ENCODE measurements at regions not wholly inside any gene's neighbourhood (a gene's known extent, or its start where the extent isn't known, plus 50 kb on each side); places are given as distances from the start of the nearest gene placed in this dataset.

DNA sequence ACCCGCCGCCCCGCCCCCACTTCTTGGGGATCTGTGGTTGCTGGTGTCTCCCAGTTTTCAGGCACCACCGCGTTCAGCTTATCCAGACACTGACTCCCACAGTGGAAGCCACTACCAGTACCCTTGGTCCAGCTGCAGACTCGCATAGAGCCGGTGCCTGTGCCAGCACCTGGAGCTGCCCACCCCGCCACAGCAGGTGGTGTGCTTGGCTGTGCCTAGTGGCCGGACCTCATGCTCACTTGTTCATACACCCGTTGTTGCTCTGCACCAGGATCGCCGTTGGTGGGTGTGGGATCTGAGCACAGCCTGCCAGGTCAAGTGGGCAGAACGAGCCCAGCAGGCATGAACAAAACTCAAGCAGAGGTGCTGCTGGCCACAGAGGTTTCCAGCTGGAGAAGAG, 673.2 kb downstream of the RERGL start:
- Histone ChIP-seq H3K36me3 (ENCODE audit: control insufficient read depth in 1 of 2, insufficient read depth in 2 of 2, low read length in 1 of 2) (no peaks in the 10 kb centered on the region), H3K4me3 (ENCODE audit: low read length in 2 of 2) (no peak overlapping the region), H3K9me3 (ENCODE audit: control insufficient read depth, low read length) (peaks cover 6% of the 10 kb centered on the region), H3K27me3 (ENCODE audit: control insufficient read depth in 1 of 2, insufficient read depth in 2 of 2, low read length in 1 of 2) (no peaks in the 10 kb centered on the region), H3K4me1 (ENCODE audit: control insufficient read depth in 1 of 2, insufficient read depth in 2 of 2, low read length in 2 of 2) (no peaks in the 10 kb centered on the region), H3K27ac (ENCODE audit: low read depth in 1 of 2, low read length in 2 of 2) (no peak overlapping the region)
- intact Hi-C loops (cut with DNase I), result no loop called here
- 90 to 91% methylated on average over 13 of the region's 13 CpGs for WGBS, 2 donors
- DNase-seq, result no peak
- no peak for ATAC-seq (ENCODE audit: low FRiP score)

DNA sequence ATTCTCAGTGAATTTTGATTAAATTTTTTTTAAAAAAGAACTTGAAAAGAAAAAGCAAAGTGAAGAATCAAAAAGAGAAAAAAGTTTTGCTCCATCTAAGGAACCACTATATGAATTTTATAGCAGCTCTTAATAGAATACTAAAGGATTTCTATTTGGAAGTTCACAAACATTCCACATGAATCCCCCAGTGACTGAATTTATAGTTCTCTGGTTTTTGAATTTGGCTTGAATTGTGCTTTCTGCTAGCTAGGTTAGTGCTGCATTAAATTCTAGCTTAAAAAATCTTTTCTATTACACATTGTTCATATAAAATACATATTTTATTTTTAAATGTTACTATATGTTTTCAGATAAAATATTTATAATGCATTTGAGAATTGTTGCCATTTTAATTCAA, 675.4 kb downstream of the RERGL start:
- ATAC-seq (ENCODE audit: low FRiP score) (no peak), DNase-seq (no peak)
- peaks cover 6% of the 10 kb centered on the region for H3K9me3 ChIP-seq (ENCODE audit: control insufficient read depth, low read length)
- no peaks in the 10 kb centered on the region for H3K27me3 ChIP-seq (ENCODE audit: control insufficient read depth in 1 of 2, insufficient read depth in 2 of 2, low read length in 1 of 2)
- no peaks in the 10 kb centered on the region for H3K36me3 ChIP-seq (ENCODE audit: control insufficient read depth in 1 of 2, insufficient read depth in 2 of 2, low read length in 1 of 2)
- intact Hi-C loops (cut with DNase I), result no loop called here
- no peak overlapping the region for H3K4me3 ChIP-seq (ENCODE audit: low read length in 2 of 2)
- H3K27ac ChIP-seq (ENCODE audit: low read depth in 1 of 2, low read length in 2 of 2), result no peak overlapping the region
- no peaks in the 10 kb centered on the region for H3K4me1 ChIP-seq (ENCODE audit: control insufficient read depth in 1 of 2, insufficient read depth in 2 of 2, low read length in 2 of 2)

DNA sequence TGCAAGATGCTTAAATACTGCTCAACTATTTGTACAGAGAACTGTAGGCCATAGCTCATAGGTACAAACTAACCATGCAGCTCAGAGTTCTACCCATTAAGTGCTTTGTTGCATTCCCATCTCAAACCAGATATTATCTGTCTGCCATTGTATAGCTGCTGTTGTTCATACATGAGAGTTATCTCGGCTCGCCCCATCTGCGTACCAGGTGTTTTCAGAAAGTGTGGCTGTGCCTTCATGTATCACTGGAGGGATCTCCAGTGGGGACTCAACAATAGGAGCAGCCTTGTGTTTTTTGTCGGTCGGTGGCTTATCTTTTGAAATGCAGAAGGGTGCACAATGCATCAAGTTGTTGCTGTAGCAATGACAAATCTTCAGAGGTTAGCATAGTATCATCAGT, 678.3 kb downstream of the RERGL start:
- intact Hi-C loops (cut with DNase I), result no loop called here

DNA sequence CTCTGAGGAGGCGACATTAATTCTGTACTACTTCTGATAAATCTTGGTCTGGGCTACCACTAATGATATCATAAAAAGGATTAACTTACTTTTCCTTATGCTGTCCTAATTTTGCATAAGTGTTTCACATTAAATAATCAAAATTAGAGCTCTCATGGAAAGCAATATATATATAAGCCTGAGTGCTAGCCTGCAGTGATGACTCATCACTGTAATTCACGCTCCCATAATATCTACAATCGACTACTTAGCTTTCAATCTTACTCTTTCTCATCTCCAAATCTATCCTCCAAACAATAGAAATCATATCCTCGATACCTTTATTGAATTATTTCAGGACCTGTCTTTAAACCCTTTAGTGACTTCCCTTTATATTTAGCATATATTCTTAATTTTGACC, 701.3 kb downstream of the RERGL start:
- H3K4me1 ChIP-seq (ENCODE audit: control insufficient read depth in 1 of 2, insufficient read depth in 2 of 2, low read length in 2 of 2), result no peaks in the 10 kb centered on the region
- H3K9me3 ChIP-seq (ENCODE audit: control insufficient read depth, low read length), result no peaks in the 10 kb centered on the region
- H3K36me3 ChIP-seq (ENCODE audit: control insufficient read depth in 1 of 2, insufficient read depth in 2 of 2, low read length in 1 of 2), result no peaks in the 10 kb centered on the region
- 80 to 81% methylated on average over 4 of the region's 4 CpGs for WGBS, 2 donors
- DNase-seq (no peak), ATAC-seq (ENCODE audit: low FRiP score) (no peak)
- no peaks in the 10 kb centered on the region for H3K27me3 ChIP-seq (ENCODE audit: control insufficient read depth in 1 of 2, insufficient read depth in 2 of 2, low read length in 1 of 2)
- H3K27ac ChIP-seq (ENCODE audit: low read depth in 1 of 2, low read length in 2 of 2), result no peak overlapping the region
- H3K4me3 ChIP-seq (ENCODE audit: low read length in 2 of 2), result no peak overlapping the region
- intact Hi-C loops (cut with DNase I), result no loop called here

More for the DNA sequence above, 678.3 kb downstream of the RERGL start:
- H3K4me1 ChIP-seq (ENCODE audit: control insufficient read depth in 1 of 2, insufficient read depth in 2 of 2, low read length in 2 of 2), result no peaks in the 10 kb centered on the region
- DNase-seq (no peak), ATAC-seq (ENCODE audit: low FRiP score) (no peak)
- no peak overlapping the region for H3K4me3 ChIP-seq (ENCODE audit: low read length in 2 of 2)
- WGBS, 2 donors, result 92 to 93% methylated on average over 5 of the region's 5 CpGs
- H3K27me3 ChIP-seq (ENCODE audit: control insufficient read depth in 1 of 2, insufficient read depth in 2 of 2, low read length in 1 of 2), result no peaks in the 10 kb centered on the region
- no peak overlapping the region for H3K27ac ChIP-seq (ENCODE audit: low read depth in 1 of 2, low read length in 2 of 2)
- peaks cover 5% of the 10 kb centered on the region for H3K9me3 ChIP-seq (ENCODE audit: control insufficient read depth, low read length)
- H3K36me3 ChIP-seq (ENCODE audit: control insufficient read depth in 1 of 2, insufficient read depth in 2 of 2, low read length in 1 of 2), result no peaks in the 10 kb centered on the region

DNA sequence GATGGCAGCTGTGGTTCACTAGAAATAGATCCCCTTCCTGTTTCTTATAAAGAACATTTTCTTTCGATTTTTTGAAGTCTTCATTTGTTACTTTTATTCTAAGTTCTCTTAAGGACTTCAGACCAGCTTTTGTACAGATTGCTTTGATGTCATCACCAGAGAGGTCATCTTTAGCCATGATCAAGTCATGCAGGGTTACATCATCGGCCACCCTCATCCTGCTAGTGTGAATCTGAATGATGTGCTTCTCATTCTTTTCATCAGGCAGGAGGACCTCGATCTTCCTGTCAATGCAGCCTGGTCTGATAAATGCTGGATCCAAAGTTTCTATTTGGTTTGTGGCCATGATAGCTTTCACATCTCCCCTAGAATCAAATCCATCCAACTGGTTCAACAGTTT, 706.7 kb downstream of the RERGL start:
- no peak overlapping the region for H3K4me3 ChIP-seq (ENCODE audit: low read length in 2 of 2)
- no peaks in the 10 kb centered on the region for H3K36me3 ChIP-seq (ENCODE audit: control insufficient read depth in 1 of 2, insufficient read depth in 2 of 2, low read length in 1 of 2)
- no peaks in the 10 kb centered on the region for H3K27me3 ChIP-seq (ENCODE audit: control insufficient read depth in 1 of 2, insufficient read depth in 2 of 2, low read length in 1 of 2)
- intact Hi-C loops (cut with DNase I), result no loop called here
- DNase-seq, result no peak
- no peaks in the 10 kb centered on the region for H3K9me3 ChIP-seq (ENCODE audit: control insufficient read depth, low read length)
- no peak overlapping the region for H3K27ac ChIP-seq (ENCODE audit: low read depth in 1 of 2, low read length in 2 of 2)
- ATAC-seq (ENCODE audit: low FRiP score), result no peak
- no peaks in the 10 kb centered on the region for H3K4me1 ChIP-seq (ENCODE audit: control insufficient read depth in 1 of 2, insufficient read depth in 2 of 2, low read length in 2 of 2)
- 77 to 79% methylated on average over 3 of the region's 3 CpGs for WGBS, 2 donors

DNA sequence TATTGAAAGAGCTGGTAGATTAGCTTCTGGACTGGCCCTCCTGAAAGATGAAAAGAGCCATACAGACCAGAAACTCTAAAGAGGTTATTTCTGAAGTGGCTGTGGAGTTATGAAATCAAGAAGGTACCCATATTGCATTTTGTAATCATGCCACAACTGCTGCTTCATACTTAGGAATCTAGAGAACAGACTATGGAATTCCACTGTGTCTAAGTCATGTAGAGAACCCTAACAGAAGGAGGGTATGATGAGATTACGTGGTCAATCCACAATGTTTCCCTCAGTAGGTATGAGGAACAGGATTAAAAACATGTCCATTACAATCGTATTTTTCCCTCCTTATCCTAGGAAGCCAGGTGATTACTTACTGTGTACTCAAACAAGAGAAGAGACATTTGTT, 708.8 kb downstream of the RERGL start:
- H3K27me3 ChIP-seq (ENCODE audit: control insufficient read depth in 1 of 2, insufficient read depth in 2 of 2, low read length in 1 of 2), result no peaks in the 10 kb centered on the region
- no peaks in the 10 kb centered on the region for H3K4me1 ChIP-seq (ENCODE audit: control insufficient read depth in 1 of 2, insufficient read depth in 2 of 2, low read length in 2 of 2)
- H3K9me3 ChIP-seq (ENCODE audit: control insufficient read depth, low read length), result no peaks in the 10 kb centered on the region
- ATAC-seq (ENCODE audit: low FRiP score) (no peak), DNase-seq (no peak)
- no peak overlapping the region for H3K27ac ChIP-seq (ENCODE audit: low read depth in 1 of 2, low read length in 2 of 2)
- H3K4me3 ChIP-seq (ENCODE audit: low read length in 2 of 2), result no peak overlapping the region
- intact Hi-C loops (cut with DNase I), result no loop called here
- H3K36me3 ChIP-seq (ENCODE audit: control insufficient read depth in 1 of 2, insufficient read depth in 2 of 2, low read length in 1 of 2), result no peaks in the 10 kb centered on the region
- WGBS, 2 donors, result 31 to 36% methylated on average over 2 of the region's 2 CpGs

DNA sequence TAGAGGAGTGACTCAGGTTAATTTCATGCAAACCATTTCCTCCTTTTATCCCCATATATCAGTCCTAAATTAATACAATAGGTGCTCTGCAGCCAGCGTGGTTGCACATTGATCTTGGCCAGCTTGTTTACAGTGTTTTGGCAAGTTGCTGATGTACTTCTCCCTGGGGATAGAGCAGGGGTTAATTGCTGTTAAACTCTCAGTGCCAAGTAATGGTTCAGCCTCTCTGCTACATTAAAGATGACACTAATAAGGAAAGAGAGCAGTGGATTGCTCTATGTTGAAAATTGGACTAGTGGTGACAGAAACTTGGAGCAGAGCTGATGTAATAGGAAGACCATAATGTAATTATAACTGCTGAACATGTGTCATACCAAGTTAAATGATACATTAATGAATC, 717.5 kb downstream of the RERGL start:
- WGBS, 2 donors, result 6 to 12% methylated on average over 1 of the region's 1 CpG
- Histone ChIP-seq H3K27me3 (ENCODE audit: control insufficient read depth in 1 of 2, insufficient read depth in 2 of 2, low read length in 1 of 2) (no peaks in the 10 kb centered on the region), H3K36me3 (ENCODE audit: control insufficient read depth in 1 of 2, insufficient read depth in 2 of 2, low read length in 1 of 2) (no peaks in the 10 kb centered on the region), H3K4me3 (ENCODE audit: low read length in 2 of 2) (no peak overlapping the region), H3K9me3 (ENCODE audit: control insufficient read depth, low read length) (no peaks in the 10 kb centered on the region), H3K4me1 (ENCODE audit: control insufficient read depth in 1 of 2, insufficient read depth in 2 of 2, low read length in 2 of 2) (no peaks in the 10 kb centered on the region), H3K27ac (ENCODE audit: low read depth in 1 of 2, low read length in 2 of 2) (no peak overlapping the region)
- intact Hi-C loops (cut with DNase I), result no loop called here
- ATAC-seq (ENCODE audit: low FRiP score) (no peak), DNase-seq (no peak)

DNA sequence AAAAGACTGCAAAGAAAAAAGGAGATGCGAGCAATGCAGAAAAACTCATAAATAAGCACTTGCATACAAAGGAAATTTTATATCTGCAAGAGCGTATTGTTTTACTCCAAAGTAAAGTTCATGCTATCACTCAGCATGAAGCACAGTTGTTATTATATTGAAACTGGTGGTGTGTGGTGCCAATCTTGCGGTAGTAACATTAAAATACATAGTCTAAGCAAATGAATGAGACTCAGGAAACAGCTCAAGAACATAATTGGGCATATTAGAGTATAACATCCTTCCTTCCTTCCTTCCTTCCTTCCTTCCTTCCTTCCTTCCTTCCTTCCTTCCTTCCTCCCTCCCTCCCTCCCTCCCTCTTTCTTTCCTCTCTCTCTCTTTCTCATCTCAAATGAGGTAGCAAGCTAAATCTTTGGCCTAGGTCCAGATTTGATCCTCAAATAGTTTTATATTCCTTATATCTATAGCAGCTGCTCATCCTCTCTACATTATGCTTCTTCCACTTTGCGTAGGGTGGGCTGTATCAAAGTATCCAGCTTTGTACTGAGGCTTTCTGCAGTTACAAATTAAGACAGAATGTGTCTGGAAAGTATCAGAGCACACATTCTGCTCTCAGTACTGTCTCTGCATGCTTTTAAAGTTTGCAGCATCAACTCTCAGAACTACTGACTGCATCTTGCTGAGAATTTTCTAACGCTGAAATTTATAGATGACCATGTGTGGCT, 718.3 kb downstream of the RERGL start:
- no peak for ATAC-seq (ENCODE audit: low FRiP score)
- H3K4me3 ChIP-seq (ENCODE audit: low read length in 2 of 2), result no peak overlapping the region
- no peak overlapping the region for H3K27ac ChIP-seq (ENCODE audit: low read depth in 1 of 2, low read length in 2 of 2)
- 60 to 66% methylated on average over 5 of the region's 5 CpGs for WGBS, 2 donors
- no peaks in the 10 kb centered on the region for H3K27me3 ChIP-seq (ENCODE audit: control insufficient read depth in 1 of 2, insufficient read depth in 2 of 2, low read length in 1 of 2)
- intact Hi-C loops (cut with DNase I), result no loop called here
- H3K36me3 ChIP-seq (ENCODE audit: control insufficient read depth in 1 of 2, insufficient read depth in 2 of 2, low read length in 1 of 2), result no peaks in the 10 kb centered on the region
- DNase-seq, result no peak
- H3K9me3 ChIP-seq (ENCODE audit: control insufficient read depth, low read length), result no peaks in the 10 kb centered on the region
- no peaks in the 10 kb centered on the region for H3K4me1 ChIP-seq (ENCODE audit: control insufficient read depth in 1 of 2, insufficient read depth in 2 of 2, low read length in 2 of 2)

DNA sequence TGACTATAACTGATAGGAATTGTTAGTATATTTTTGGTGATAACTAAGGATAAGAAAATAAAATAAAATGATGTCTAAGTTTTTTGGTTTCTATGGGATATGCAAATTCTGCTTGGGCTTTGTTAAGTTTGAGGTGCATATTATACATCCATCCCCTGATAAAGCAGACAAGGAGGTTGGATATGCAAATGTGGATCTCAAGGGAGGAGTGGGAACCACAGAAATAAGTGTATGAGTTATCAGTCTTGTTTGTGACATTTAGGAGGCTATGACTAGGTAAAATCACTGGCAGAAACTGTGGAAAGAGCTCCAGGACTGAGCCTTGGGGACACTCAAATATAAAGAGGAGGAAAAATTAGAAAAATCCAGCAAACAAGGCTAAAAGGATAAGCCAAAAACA, 719.4 kb downstream of the RERGL start:
- no peak for ATAC-seq (ENCODE audit: low FRiP score)
- H3K9me3 ChIP-seq (ENCODE audit: control insufficient read depth, low read length), result no peaks in the 10 kb centered on the region
- intact Hi-C loops (cut with DNase I), result no loop called here
- H3K27ac ChIP-seq (ENCODE audit: low read depth in 1 of 2, low read length in 2 of 2), result no peak overlapping the region
- no peaks in the 10 kb centered on the region for H3K27me3 ChIP-seq (ENCODE audit: control insufficient read depth in 1 of 2, insufficient read depth in 2 of 2, low read length in 1 of 2)
- no peak for DNase-seq
- H3K4me1 ChIP-seq (ENCODE audit: control insufficient read depth in 1 of 2, insufficient read depth in 2 of 2, low read length in 2 of 2), result no peaks in the 10 kb centered on the region
- H3K4me3 ChIP-seq (ENCODE audit: low read length in 2 of 2), result no peak overlapping the region
- H3K36me3 ChIP-seq (ENCODE audit: control insufficient read depth in 1 of 2, insufficient read depth in 2 of 2, low read length in 1 of 2), result no peaks in the 10 kb centered on the region
